HuH-7.5 (cell line): ENCODE measurements at regions not wholly inside any gene's neighbourhood (a gene's known extent, or its start where the extent isn't known, plus 50 kb on each side); places are given as distances from the start of the nearest gene placed in this dataset.

Source experiments
- DNase-seq: peaks from one replicate; pipeline ENCODE4 v3.0.0; 2011; ENCODE audit warnings: low spot score

GRCh38 chr2:16317211-16317830, 348.3 kb downstream of the CYRIA start:
- no peak for DNase-seq

- DNase-seq: no peak
Observed at GRCh38 chr2:16316456-16317210, 349.0 kb downstream of the CYRIA start.

DNA sequence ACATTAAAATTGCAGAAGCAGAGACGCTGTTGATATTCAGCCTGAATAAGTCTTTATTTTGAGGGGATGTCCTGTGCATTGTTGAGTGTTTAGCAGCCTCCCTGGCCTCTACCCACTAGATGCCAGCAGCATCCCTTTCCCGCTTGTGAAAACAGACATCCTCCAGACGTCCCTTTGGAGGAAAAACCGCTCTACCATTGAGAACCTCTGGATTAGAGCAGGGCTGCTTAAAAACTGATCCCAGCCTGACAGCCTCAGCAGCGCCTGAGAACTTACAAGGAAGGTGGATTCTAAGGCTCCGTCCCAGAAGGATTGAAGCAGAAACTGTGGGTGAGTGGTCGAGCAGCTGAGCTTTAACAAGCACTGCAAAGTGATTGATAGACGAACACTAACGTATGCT, 349.7 kb downstream of the CYRIA start:
- no peak for DNase-seq

GRCh38 chr2:16315458-16315835, 350.2 kb downstream of the CYRIA start:
- DNase-seq: no peak

DNA sequence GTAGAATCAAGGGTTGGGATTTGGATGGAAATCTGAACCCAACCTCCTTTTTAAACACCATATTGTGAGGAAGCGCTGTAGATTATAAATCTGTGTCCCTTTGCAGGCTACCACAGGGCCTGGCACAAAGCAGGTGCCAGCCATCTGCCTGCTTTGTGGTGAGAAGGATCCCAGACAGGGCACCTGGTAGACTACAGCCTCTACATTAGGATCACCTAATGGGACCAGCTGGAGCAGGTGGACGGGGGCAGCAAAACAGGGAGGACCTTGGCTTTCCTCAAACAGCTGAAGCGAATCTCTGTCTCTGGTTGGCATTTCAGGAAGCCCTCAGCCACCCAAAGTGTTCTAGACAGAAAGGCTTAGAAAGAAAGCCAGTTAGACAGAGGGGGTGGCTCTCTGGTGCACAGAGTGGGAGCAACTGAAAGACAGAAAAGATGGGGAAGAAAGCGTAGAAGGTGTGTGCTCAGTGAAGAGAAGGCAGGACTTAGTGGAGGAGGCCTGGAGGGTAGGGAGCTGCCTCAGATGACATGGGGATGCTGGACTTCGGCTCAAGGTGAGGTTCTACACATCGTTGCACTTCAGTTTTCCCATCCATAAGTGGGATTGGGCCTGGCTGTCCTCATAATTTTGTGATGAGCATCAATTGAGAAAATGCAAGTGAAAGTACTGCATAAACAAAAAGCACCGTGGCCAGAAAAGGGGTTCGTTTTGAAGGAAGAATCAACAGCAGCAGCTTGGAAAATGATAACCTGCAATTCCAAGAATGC, 350.8 kb downstream of the CYRIA start:
- no peak for DNase-seq

DNA sequence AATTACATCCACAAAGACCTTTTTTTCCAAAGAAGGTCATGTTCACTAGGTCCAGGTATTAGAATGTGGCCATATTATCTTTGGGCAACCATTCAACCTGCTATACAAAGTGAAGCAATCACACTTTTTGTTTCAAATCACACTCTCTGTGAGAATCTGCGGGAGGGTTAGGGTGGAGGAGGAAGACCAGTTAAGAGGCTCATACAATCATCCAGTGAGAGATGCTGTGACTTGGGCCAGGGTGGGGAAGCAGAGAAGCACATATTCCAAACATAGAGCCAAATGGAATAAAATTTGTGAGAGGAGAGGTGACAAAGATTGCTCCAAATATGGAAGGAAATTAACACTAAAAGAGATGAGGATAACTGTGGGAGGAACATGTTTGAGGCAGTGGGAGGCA, 351.6 kb downstream of the CYRIA start:
- no peak for DNase-seq

- DNase-seq: no peak
Observed at GRCh38 chr2:16313235-16313975, 352.2 kb downstream of the CYRIA start.

DNA sequence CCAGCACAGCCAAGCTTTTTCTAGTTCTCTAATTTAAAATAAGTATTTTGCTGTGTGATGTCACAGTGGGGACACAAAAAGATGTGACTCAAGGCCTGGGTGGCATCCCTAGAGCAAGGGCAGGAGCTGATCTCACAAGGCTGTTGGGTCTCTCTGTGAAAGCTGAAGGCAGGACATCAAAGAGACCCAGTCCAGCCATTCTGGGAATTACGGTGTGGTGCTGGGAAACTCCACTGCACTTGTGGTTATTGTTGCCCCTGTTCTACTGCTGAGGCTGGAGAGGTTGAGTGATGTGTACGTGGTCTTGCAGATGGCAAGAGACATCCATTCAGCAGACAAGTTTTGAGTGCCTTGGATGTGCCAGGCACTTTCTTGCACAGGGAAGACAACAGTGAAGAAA, 352.9 kb downstream of the CYRIA start:
- DNase-seq: no peak

- DNase-seq: no peak
Observed at GRCh38 chr2:16311521-16312440, 353.9 kb downstream of the CYRIA start.

DNA sequence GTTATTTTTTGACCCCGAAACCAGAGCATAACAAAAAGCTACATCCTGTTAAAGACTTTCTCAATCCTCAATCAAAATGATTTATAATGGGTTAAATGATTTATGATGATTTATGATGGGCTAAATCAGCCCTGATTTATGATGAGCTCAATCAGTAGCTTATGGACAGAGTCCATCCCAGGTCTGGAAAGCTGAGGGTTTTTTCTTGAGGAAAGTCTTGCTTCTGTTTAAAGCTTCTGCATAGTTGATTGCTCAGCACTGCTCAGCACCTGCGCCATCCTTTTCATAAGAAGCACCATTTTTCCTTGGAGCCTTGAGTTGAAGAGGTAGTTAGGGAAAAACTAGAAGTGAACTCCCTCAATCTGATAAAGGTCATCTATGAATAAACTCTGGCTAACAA, 356.8 kb downstream of the CYRIA start:
- DNase-seq: no peak

DNA sequence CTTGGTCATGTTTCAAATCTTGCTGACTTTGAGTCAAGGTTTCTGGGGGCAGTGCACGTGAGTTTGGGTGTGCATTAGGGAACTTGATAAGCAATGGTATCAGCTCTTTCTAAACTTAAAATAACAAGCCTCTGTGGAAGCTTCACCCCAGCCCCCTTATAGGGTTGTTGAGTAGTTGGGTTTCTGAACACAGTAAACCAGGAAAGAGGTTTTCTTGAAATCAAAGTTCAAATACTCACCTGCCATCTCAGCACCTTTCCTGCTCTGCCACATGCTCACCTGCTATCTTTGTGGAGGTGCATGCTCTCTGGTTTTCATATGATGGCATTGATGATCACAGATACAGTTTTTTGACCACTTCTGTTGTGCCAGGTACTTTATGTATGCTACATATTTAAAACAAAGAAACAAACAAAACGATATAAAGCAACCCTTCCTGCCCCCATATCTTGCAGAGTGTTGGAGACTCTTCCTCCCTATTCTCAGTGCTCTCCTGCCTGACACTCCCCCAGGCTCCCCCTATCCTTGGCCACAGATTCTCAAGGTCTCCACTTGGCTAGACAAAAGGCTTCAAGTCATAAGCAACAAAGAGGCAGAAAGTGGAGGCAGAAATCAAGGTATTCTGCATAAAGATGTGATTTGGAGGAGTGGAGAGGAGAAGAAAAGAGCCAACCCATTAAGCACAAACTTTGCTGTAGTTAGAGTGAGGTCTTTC, 360.6 kb downstream of the CYRIA start:
- no peak for DNase-seq

GRCh38 chr2:16303761-16304160, 361.9 kb downstream of the CYRIA start:
- no peak for DNase-seq

GRCh38 chr2:16303273-16303577, 362.4 kb downstream of the CYRIA start:
- no peak for DNase-seq

- DNase-seq: no peak
Observed at GRCh38 chr2:16302431-16303272, 362.3 kb downstream of the MYCN start.

DNA sequence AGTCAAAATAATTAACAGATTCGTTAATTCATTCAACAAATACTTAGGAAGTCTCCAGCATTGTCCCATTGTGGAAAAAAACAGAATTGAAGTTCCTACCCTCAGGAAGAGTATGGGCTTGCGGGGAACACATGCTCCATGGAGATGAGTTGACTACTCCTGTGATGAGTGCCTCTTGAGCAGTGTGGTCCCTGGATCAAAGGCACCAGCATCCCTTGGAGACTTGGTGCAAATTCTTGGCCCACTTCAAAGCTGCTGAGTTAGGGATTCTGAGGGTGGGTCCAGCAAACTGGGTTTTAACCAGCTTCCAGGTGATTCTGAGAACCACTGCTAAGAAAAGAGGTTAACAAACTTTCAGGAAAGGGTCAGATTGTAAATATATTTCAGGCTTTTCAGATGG, 361.6 kb downstream of the MYCN start:
- no peak for DNase-seq

GRCh38 chr2:16298866-16299265, 358.5 kb downstream of the MYCN start:
- no peak for DNase-seq

- DNase-seq: no peak
Observed at GRCh38 chr2:16296331-16297250, 356.2 kb downstream of the MYCN start.

DNA sequence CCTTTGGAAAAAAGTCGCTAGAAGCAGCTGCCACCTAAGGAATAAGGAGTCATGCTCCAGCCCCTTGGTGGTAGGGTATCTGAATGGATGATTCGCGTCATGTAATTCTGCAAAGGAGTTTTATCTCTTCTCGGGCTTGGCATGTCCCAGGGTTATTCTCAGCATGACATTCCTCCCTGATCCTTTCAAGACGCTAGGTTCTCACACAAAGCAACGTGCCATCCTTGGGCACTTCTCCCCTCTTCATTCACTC, 355.6 kb downstream of the MYCN start:
- no peak for DNase-seq

- no peak for DNase-seq
Observed at GRCh38 chr2:16294791-16295190, 354.4 kb downstream of the MYCN start.
